Stimulated activated CD4-positive, alpha-beta T cell treated with anti-CD3 and anti-CD28 coated beads, Interleukin-2, amount 100 ng/mL, for 24 hours (primary cell): ENCODE measurements at regions not wholly inside any gene's neighbourhood (a gene's known extent, or its start where the extent isn't known, plus 50 kb on each side); places are given as distances from the start of the nearest gene placed in this dataset.

ENCODE experiments used
- DNase-seq, 2 donors: peaks; one replicate each; pipeline ENCODE4 v3.0.0-alpha.2; 2020

- DNase-seq = no peak
Measured at GRCh38 chr1:163406772-163407171, 85.0 kb downstream of the NUF2 start.

GRCh38 chr1:163408262-163408661 is 86.5 kb downstream of the NUF2 start:
- DNase-seq = no peak

GRCh38 chr1:163410073-163410999 is 88.6 kb downstream of the NUF2 start:
- peak; percentile 24 to 43 for DNase-seq

- no peak for DNase-seq
Measured at GRCh38 chr1:163412221-163412620, 90.5 kb downstream of the NUF2 start.

- no peak for DNase-seq
Measured at GRCh38 chr1:163414778-163415177, 93.0 kb downstream of the NUF2 start.

GRCh38 chr1:163421701-163422100 is 99.9 kb downstream of the NUF2 start:
- no peak for DNase-seq

GRCh38 chr1:163422738-163423404 is 101.1 kb downstream of the NUF2 start:
- DNase-seq = no peak

- DNase-seq = no peak
Measured at GRCh38 chr1:163426505-163427251, 104.9 kb downstream of the NUF2 start.

- no peak for DNase-seq
Measured at GRCh38 chr1:163427279-163427678, 105.5 kb downstream of the NUF2 start.

GRCh38 chr1:163436140-163436812 is 114.5 kb downstream of the NUF2 start:
- DNase-seq = no peak

GRCh38 chr1:163439471-163439870 is 117.7 kb downstream of the NUF2 start:
- DNase-seq = no peak

GRCh38 chr1:163440090-163440489 is 118.3 kb downstream of the NUF2 start:
- no peak for DNase-seq

- DNase-seq = no peak
Measured at GRCh38 chr1:163442231-163442879, 120.6 kb downstream of the NUF2 start.

- no peak for DNase-seq
Measured at GRCh38 chr1:163442895-163443294, 121.1 kb downstream of the NUF2 start.

GRCh38 chr1:163443863-163444262 is 122.1 kb downstream of the NUF2 start:
- DNase-seq = no peak

- DNase-seq = no peak
Measured at GRCh38 chr1:163444665-163445064, 122.9 kb downstream of the NUF2 start.

GRCh38 chr1:163450986-163451385 is 129.2 kb downstream of the NUF2 start:
- DNase-seq = no peak

GRCh38 chr1:163459539-163459938 is 137.8 kb downstream of the NUF2 start:
- DNase-seq = no peak

- no peak for DNase-seq
Measured at GRCh38 chr1:163467289-163467688, 145.5 kb downstream of the NUF2 start.

- no peak for DNase-seq
Measured at GRCh38 chr1:163471779-163472650, 150.3 kb downstream of the NUF2 start.

GRCh38 chr1:163472651-163473248 is 151.0 kb downstream of the NUF2 start:
- no peak for DNase-seq
